SU-DHL-6 (cell line): ENCODE measurements at regions not wholly inside any gene's neighbourhood (a gene's known extent, or its start where the extent isn't known, plus 50 kb on each side); places are given as distances from the start of the nearest gene placed in this dataset.

Experiments used
- H2AFZ ChIP-seq: fragments of 200-600 bp; sonication (generic); 2 replicates; pipeline ENCODE4 v1.6.1; 2014; ENCODE audit warnings: low read depth, mild to moderate bottlenecking, moderate library complexity, mixed read lengths, antibody characterized with exemption, low read length; ENCODE audit not compliant: severe bottlenecking
- H3F3A ChIP-seq: fragments of 200-600 bp; shearing (Covaris generic); 2 replicates; pipeline ENCODE4 v1.6.0; 2016; ENCODE audit warnings: antibody characterized with exemption, mild to moderate bottlenecking; ENCODE audit not compliant: insufficient read depth
- H3K27ac ChIP-seq: fragments of 200-600 bp; sonication (generic); 2 replicates; pipeline ENCODE4 v1.5.1; 2016; ENCODE audit warnings: low read depth, mild to moderate bottlenecking, low read length, moderate library complexity, mixed read lengths
- H3K27me3 ChIP-seq: fragments of 200-600 bp; sonication (generic), shearing (Covaris generic); 2 replicates; pipeline ENCODE4 v1.6.0; 2014; ENCODE audit warnings: mild to moderate bottlenecking, low read length
- H3K36me3 ChIP-seq: fragments of 200-600 bp; sonication (generic); 2 replicates; pipeline ENCODE4 v1.6.1; 2014; ENCODE audit warnings: mild to moderate bottlenecking, low read length, mixed read lengths
- H3K4me2 ChIP-seq: fragments of 300-600, 200-600 bp; shearing (Covaris generic), sonication (generic); 2 replicates; pipeline ENCODE4 v1.6.0; 2014; ENCODE audit warnings: low read length, low read depth, mild to moderate bottlenecking; ENCODE audit not compliant: poor library complexity, severe bottlenecking
- H3K4me3 ChIP-seq: fragments of 200-600 bp; sonication (generic); 2 replicates; pipeline ENCODE4 v1.5.1; 2014; ENCODE audit warnings: antibody characterized with exemption, low read length, mild to moderate bottlenecking, mixed read lengths; ENCODE audit not compliant: insufficient read depth, poor library complexity, severe bottlenecking
- H3K79me2 ChIP-seq: fragments of 200-600 bp; sonication (generic); 2 replicates; pipeline ENCODE4 v1.6.1; 2014; ENCODE audit warnings: mild to moderate bottlenecking, low read length, moderate library complexity; ENCODE audit not compliant: insufficient read depth
- H3K9ac ChIP-seq: fragments of 200-600 bp; sonication (generic); 2 replicates; pipeline ENCODE4 v1.7.0; 2014; ENCODE audit warnings: mild to moderate bottlenecking, low read length
- H3K9me2 ChIP-seq: fragments of 200-600 bp; sonication (generic); replicated peaks from 2 replicates; pipeline ENCODE4 v1.6.1; 2014; ENCODE audit warnings: low read length; ENCODE audit not compliant: insufficient read depth
- H3K9me3 ChIP-seq: fragments of 200-600 bp; sonication (generic); 2 replicates; pipeline ENCODE4 v1.6.1; 2014; ENCODE audit warnings: low read length, mixed read lengths; ENCODE audit not compliant: insufficient read depth
- H4K20me1 ChIP-seq: fragments of 200-600 bp; sonication (generic); 2 replicates; pipeline ENCODE4 v1.6.1; 2014; ENCODE audit warnings: low read depth, mild to moderate bottlenecking, antibody characterized with exemption, low read length, moderate library complexity, mixed read lengths
- CTCF ChIP-seq: fragments of 200-600 bp; sonication (generic); IDR thresholded peaks from one replicate; pipeline ENCODE4 v1.5.1; 2017; ENCODE audit warnings: antibody characterized with exemption, mild to moderate bottlenecking, low read length, moderate library complexity; ENCODE audit not compliant: insufficient read depth, poor library complexity, severe bottlenecking
- EZH2phosphoT487 ChIP-seq: fragments of 200-600 bp; sonication (generic), shearing (Covaris generic); conservative IDR thresholded peaks from 2 replicates; pipeline ENCODE4 v1.6.1; 2018; ENCODE audit warnings: mild to moderate bottlenecking, antibody characterized with exemption, low read length, moderate library complexity, mixed read lengths

GRCh38 chr6:130585587-130585986, 219.8 kb downstream of the TMEM200A start:
- Histone ChIP-seq H3K4me2 (no peak overlapping the region), H3K9ac (no peak overlapping the region), H3K9me3 (no peaks in the 10 kb centered on the region), H3K27ac (no peak overlapping the region), H3K36me3 (no peaks in the 10 kb centered on the region), H2AFZ (no peak overlapping the region), H4K20me1 (no peaks in the 10 kb centered on the region), H3F3A (no peaks in the 10 kb centered on the region), H3K4me3 (no peak overlapping the region), H3K9me2 (no peaks in the 10 kb centered on the region), H3K79me2 (no peaks in the 10 kb centered on the region), H3K27me3 (no peaks in the 10 kb centered on the region)
- no peak for TF ChIP-seq EZH2phosphoT487
- no peak for TF ChIP-seq CTCF

GRCh38 chr6:130587778-130588520, 222.1 kb downstream of the TMEM200A start:
- TF ChIP-seq EZH2phosphoT487 (no peak), CTCF (no peak)
- Histone ChIP-seq H3K36me3 (no peaks in the 10 kb centered on the region), H3K79me2 (no peaks in the 10 kb centered on the region), H3K27me3 (no peaks in the 10 kb centered on the region), H3K9ac (no peak overlapping the region), H3K4me2 (no peak overlapping the region), H3K4me3 (no peak overlapping the region), H4K20me1 (no peaks in the 10 kb centered on the region), H2AFZ (no peak overlapping the region), H3K9me3 (no peaks in the 10 kb centered on the region), H3K27ac (no peak overlapping the region), H3F3A (no peaks in the 10 kb centered on the region), H3K9me2 (no peaks in the 10 kb centered on the region)

- Histone ChIP-seq H3K27me3 (no peaks in the 10 kb centered on the region), H3F3A (no peaks in the 10 kb centered on the region), H2AFZ (no peak overlapping the region), H3K36me3 (no peaks in the 10 kb centered on the region), H3K9me2 (no peaks in the 10 kb centered on the region), H4K20me1 (no peaks in the 10 kb centered on the region), H3K79me2 (no peaks in the 10 kb centered on the region), H3K9ac (no peak overlapping the region), H3K9me3 (no peaks in the 10 kb centered on the region), H3K4me2 (no peak overlapping the region), H3K27ac (no peak overlapping the region), H3K4me3 (no peak overlapping the region)
- TF ChIP-seq CTCF (no peak), EZH2phosphoT487 (no peak)
Measured at GRCh38 chr6:130593200-130593599, 227.4 kb downstream of the TMEM200A start.
